HCT116 (cell line): ENCODE measurements at regions not wholly inside any gene's neighbourhood (a gene's known extent, or its start where the extent isn't known, plus 50 kb on each side); places are given as distances from the start of the nearest gene placed in this dataset.

Experiments
- ATAC-seq: fragments of 200-7000 bp; cut with Tn5 transposase; 2 replicates; pipeline ENCODE4 v1.9.1; 2020; ENCODE audit warnings: mild to moderate bottlenecking, moderate library complexity
- BruUV-seq: library from RNA; stranded (reverse); fragments of 400-500 nt; replicated peaks from 2 replicates; lab custom pipeline; 2021; lab: Mats Ljungman, UMichigan
- CTCF ChIA-PET: fragments of 300-600 bp; sonication (Branson Sonifier 250); formaldehyde crosslinking; loops from one replicate; lab custom pipeline; 2021; ENCODE audit warnings: antibody characterized with exemption; lab: Charles Lee
- POLR2A ChIA-PET: fragments of 300-600, 350-600 bp; sonication (Branson Sonifier 250); formaldehyde crosslinking; loops from one replicate; lab custom pipeline; 2021; ENCODE audit warnings: antibody characterized with exemption; lab: Charles Lee
- RAD21 ChIA-PET, 2 experiments: fragments of 300-600 bp; sonication (Branson Sonifier 250); formaldehyde crosslinking; loops; one replicate each; lab custom pipeline; 2023; ENCODE audit warnings: low total read pairs in 2 of 2; ENCODE audit not compliant: uncharacterized antibody in 2 of 2, unreplicated experiment in 2 of 2, low non-redundant PET in 1 of 2; lab: Charles Lee
- DNase-seq: peaks from one replicate; pipeline ENCODE4 v3.0.0-alpha.2; 2010; ENCODE audit warnings: low read depth, low spot score
- H2AFZ ChIP-seq: fragments of 200-600 bp; shearing (Covaris generic), sonication (generic); 2 replicates; pipeline ENCODE4 v1.6.1; 2017; ENCODE audit warnings: low read depth, mixed run types, mixed read lengths, antibody characterized with exemption, low read length; ENCODE audit not compliant: poor library complexity, severe bottlenecking
- H3K27ac ChIP-seq: 2 replicates; pipeline ENCODE4 v1.5.1; 2012; ENCODE audit warnings: low read depth, low read length
- H3K27me3 ChIP-seq: fragments of 200-600 bp; sonication (generic); 2 replicates; pipeline ENCODE4 v1.6.1; 2016; ENCODE audit warnings: mixed run types, low read length, mixed read lengths; ENCODE audit not compliant: insufficient read depth
- H3K36me3 ChIP-seq, 2 experiments: fragments of 200-500 bp in 1 of 2; fragments of 200-600 bp in 1 of 2; sonication (Bioruptor generic) in 1 of 2; sonication (generic) in 1 of 2; 2 replicates each; pipeline versions ENCODE4 v1.5.1 to v1.6.1; 2014 to 2016; ENCODE audit warnings: low read length in 2 of 2, inconsistent platforms in 1 of 2, mixed read lengths in 1 of 2, mixed run types in 1 of 2; ENCODE audit not compliant: insufficient read depth in 2 of 2, control insufficient read depth in 1 of 2
- H3K4me1 ChIP-seq, 2 experiments: fragments of 200-600 bp in 1 of 2; sonication (generic) in 1 of 2; 2 replicates each; pipeline versions ENCODE4 v1.5.1 to v1.6.1; 2012 to 2017; ENCODE audit warnings: low read length in 2 of 2, inconsistent platforms in 1 of 2, mild to moderate bottlenecking in 1 of 2, mixed read lengths in 1 of 2, mixed run types in 1 of 2, moderate library complexity in 1 of 2; ENCODE audit not compliant: insufficient read depth in 2 of 2, control insufficient read depth in 1 of 2
- H3K4me2 ChIP-seq: fragments of 200-600 bp; sonication (generic); 2 replicates; pipeline ENCODE4 v1.6.1; 2017; ENCODE audit warnings: mixed run types, low read length, mixed read lengths
- H3K4me3 ChIP-seq, 2 experiments: fragments of 200-600 bp in 1 of 2; sonication (generic) in 1 of 2; replicated peaks in 1 of 2; 2 replicates each; pipeline ENCODE4 v1.5.1; 2011 to 2016; ENCODE audit warnings: low read length in 2 of 2, control low read depth in 1 of 2, low read depth in 1 of 2, mild to moderate bottlenecking in 1 of 2, mixed read lengths in 1 of 2, mixed run types in 1 of 2
- H3K79me2 ChIP-seq: fragments of 200-600 bp; sonication (generic); 2 replicates; pipeline ENCODE4 v1.6.1; 2017; ENCODE audit warnings: mild to moderate bottlenecking, mixed run types, low read length, moderate library complexity, mixed read lengths; ENCODE audit not compliant: insufficient read depth
- H3K9ac ChIP-seq: fragments of 200-600 bp; sonication (generic); 2 replicates; pipeline ENCODE4 v1.6.1; 2016; ENCODE audit warnings: low read length, mixed read lengths
- H3K9me2 ChIP-seq: fragments of 200-600 bp; sonication (generic), shearing (Covaris generic); 2 replicates; pipeline ENCODE4 v1.6.1; 2017; ENCODE audit warnings: mixed run types, mild to moderate bottlenecking, moderate library complexity; ENCODE audit not compliant: insufficient read depth
- H3K9me3 ChIP-seq, 2 experiments: fragments of 200-500 bp in 1 of 2; fragments of 200-600 bp in 1 of 2; sonication (Bioruptor generic) in 1 of 2; sonication (generic) in 1 of 2; 2 replicates each; pipeline ENCODE4 v1.6.1; 2014 to 2017; ENCODE audit warnings: low read length in 2 of 2, mixed read lengths in 2 of 2, inconsistent platforms in 1 of 2, low read depth in 1 of 2, mild to moderate bottlenecking in 1 of 2, mixed run types in 1 of 2, moderate library complexity in 1 of 2; ENCODE audit not compliant: control insufficient read depth in 1 of 2, insufficient read depth in 1 of 2
- H4K20me1 ChIP-seq: fragments of 200-600 bp; sonication (generic), shearing (Covaris generic); 2 replicates; pipeline ENCODE4 v1.6.1; 2017; ENCODE audit warnings: mixed run types, mild to moderate bottlenecking, moderate library complexity; ENCODE audit not compliant: insufficient read depth
- ELF1 ChIP-seq: IDR thresholded peaks from 2 replicates; pipeline ENCODE4 v1.6.1; 2012; ENCODE audit warnings: low read depth, borderline replicate concordance
- EZH2phosphoT487 ChIP-seq: fragments of 200-600 bp; IDR thresholded peaks from 2 replicates; pipeline ENCODE4 v1.6.1; 2018; ENCODE audit warnings: antibody characterized with exemption, borderline replicate concordance
- FOSL1 ChIP-seq: IDR thresholded peaks from 2 replicates; pipeline ENCODE4 v1.6.1; 2012; ENCODE audit warnings: low read depth
- POLR2A ChIP-seq: IDR thresholded peaks from 2 replicates; pipeline ENCODE4 v1.7.0; 2011; ENCODE audit warnings: borderline replicate concordance; ENCODE audit not compliant: insufficient read depth, insufficient read length; ENCODE audit errors: extremely low read depth
- POLR2AphosphoS5 ChIP-seq: IDR thresholded peaks from 2 replicates; pipeline ENCODE4 v1.6.1; 2011; ENCODE audit warnings: mild to moderate bottlenecking, low read depth, low read length, moderate library complexity
- SIN3A ChIP-seq: IDR thresholded peaks from 2 replicates; pipeline ENCODE4 v1.6.1; 2012; ENCODE audit warnings: low read depth
- TCF7L2 ChIP-seq: IDR thresholded peaks from 2 replicates; pipeline ENCODE4 v1.7.0; 2011; ENCODE audit warnings: borderline replicate concordance, inconsistent platforms; ENCODE audit not compliant: insufficient read depth, insufficient read length; ENCODE audit errors: extremely low read depth
- YY1 ChIP-seq: IDR thresholded peaks from 2 replicates; pipeline ENCODE4 v1.6.1; 2011; ENCODE audit warnings: low read length, low read depth, moderate library complexity, mild to moderate bottlenecking; ENCODE audit not compliant: insufficient replicate concordance; ENCODE audit errors: extremely low read depth
- ZFX ChIP-seq: fragments of 450-650 bp; IDR thresholded peaks from 2 replicates; pipeline ENCODE4 v1.6.1; 2017
- intact Hi-C: fragments of 100-400 bp; cut with micrococcal nuclease; formaldehyde crosslinking; loops from 2 replicates; pipeline ENCODE4 v1.10.0; 2022
- TF ChIP-seq, protein P1 (sequence below): IDR thresholded peaks from 2 replicates; pipeline ENCODE4 v1.6.1; 2011; ENCODE audit warnings: mild to moderate bottlenecking, low read length, moderate library complexity; ENCODE audit not compliant: insufficient replicate concordance; ENCODE audit errors: extremely low read depth
- TF ChIP-seq, protein P2 (sequence below): IDR thresholded peaks from 2 replicates; pipeline ENCODE4 v1.6.1; 2012; ENCODE audit warnings: low read depth

DNA sequence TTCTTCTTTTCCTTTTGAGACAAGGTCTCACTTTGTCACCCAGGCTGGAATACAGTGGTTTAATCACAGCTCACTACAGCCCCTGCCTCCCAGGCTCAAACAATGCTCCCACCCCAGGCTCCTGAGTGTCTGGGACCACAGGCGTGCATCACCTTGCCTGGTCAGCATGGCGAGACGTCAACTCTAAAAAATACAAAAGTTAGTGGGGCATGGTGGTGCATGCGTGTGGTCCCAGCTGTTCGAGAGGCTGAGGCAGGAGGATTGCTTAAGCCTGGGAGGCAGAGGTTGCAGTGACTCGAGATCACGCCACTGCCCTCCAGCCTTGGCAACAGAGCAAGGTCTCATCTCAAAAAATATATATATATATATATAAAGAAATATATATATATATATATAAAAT is 242.4 kb downstream of the SHOX start:
- ATAC-seq = no peak
- Histone ChIP-seq H3K9me2 (no peaks in the 10 kb centered on the region), H3K9me3 (no peaks in the 10 kb centered on the region; a peak in 1 of 4 replicates), H4K20me1 (no peaks in the 10 kb centered on the region), H2AFZ (no peak overlapping the region), H3K4me2 (no peak overlapping the region), H3K27ac (no peak overlapping the region), H3K4me3 (no peak overlapping the region), H3K9ac (no peak overlapping the region), H3K27me3 (no peaks in the 10 kb centered on the region), H3K79me2 (no peaks in the 10 kb centered on the region), H3K36me3 (no peaks in the 10 kb centered on the region), H3K4me1 (no peaks in the 10 kb centered on the region)
- TF ChIP-seq YY1 (no peak), POLR2AphosphoS5 (no peak), TCF7L2 (no peak), POLR2A (no peak), ELF1 (no peak), ZFX (no peak), SIN3A (no peak), FOSL1 (no peak), EZH2phosphoT487 (no peak)
- TF ChIP-seq, protein P1, sequence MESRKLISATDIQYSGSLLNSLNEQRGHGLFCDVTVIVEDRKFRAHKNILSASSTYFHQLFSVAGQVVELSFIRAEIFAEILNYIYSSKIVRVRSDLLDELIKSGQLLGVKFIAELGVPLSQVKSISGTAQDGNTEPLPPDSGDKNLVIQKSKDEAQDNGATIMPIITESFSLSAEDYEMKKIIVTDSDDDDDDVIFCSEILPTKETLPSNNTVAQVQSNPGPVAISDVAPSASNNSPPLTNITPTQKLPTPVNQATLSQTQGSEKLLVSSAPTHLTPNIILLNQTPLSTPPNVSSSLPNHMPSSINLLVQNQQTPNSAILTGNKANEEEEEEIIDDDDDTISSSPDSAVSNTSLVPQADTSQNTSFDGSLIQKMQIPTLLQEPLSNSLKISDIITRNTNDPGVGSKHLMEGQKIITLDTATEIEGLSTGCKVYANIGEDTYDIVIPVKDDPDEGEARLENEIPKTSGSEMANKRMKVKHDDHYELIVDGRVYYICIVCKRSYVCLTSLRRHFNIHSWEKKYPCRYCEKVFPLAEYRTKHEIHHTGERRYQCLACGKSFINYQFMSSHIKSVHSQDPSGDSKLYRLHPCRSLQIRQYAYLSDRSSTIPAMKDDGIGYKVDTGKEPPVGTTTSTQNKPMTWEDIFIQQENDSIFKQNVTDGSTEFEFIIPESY = no peak
- TF ChIP-seq, protein P2, sequence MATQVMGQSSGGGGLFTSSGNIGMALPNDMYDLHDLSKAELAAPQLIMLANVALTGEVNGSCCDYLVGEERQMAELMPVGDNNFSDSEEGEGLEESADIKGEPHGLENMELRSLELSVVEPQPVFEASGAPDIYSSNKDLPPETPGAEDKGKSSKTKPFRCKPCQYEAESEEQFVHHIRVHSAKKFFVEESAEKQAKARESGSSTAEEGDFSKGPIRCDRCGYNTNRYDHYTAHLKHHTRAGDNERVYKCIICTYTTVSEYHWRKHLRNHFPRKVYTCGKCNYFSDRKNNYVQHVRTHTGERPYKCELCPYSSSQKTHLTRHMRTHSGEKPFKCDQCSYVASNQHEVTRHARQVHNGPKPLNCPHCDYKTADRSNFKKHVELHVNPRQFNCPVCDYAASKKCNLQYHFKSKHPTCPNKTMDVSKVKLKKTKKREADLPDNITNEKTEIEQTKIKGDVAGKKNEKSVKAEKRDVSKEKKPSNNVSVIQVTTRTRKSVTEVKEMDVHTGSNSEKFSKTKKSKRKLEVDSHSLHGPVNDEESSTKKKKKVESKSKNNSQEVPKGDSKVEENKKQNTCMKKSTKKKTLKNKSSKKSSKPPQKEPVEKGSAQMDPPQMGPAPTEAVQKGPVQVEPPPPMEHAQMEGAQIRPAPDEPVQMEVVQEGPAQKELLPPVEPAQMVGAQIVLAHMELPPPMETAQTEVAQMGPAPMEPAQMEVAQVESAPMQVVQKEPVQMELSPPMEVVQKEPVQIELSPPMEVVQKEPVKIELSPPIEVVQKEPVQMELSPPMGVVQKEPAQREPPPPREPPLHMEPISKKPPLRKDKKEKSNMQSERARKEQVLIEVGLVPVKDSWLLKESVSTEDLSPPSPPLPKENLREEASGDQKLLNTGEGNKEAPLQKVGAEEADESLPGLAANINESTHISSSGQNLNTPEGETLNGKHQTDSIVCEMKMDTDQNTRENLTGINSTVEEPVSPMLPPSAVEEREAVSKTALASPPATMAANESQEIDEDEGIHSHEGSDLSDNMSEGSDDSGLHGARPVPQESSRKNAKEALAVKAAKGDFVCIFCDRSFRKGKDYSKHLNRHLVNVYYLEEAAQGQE = no peak
- CTCF ChIA-PET = no interaction called here
- intact Hi-C loops = no loop called here
- DNase-seq = no peak
- RAD21 ChIA-PET = no interaction called here
- POLR2A ChIA-PET = no interaction called here
- BruUV-seq = no TSS peak
